Anterior cingulate cortex (tissue), 58 donors: ENCODE measurements at regions not wholly inside any gene's neighbourhood (a gene's known extent, or its start where the extent isn't known, plus 50 kb on each side); places are given as distances from the start of the nearest gene placed in this dataset.
"Not testable (repeated sequence)": the region's sequence is repeated elsewhere in the genome, so short reads cannot be mapped to it uniquely, and the experiment has no call there.

Experiments used
- DNase-seq, 58 donors: peaks; one replicate each; lab custom pipeline; 2025; lab: John Stamatoyannopoulos, UW

DNA sequence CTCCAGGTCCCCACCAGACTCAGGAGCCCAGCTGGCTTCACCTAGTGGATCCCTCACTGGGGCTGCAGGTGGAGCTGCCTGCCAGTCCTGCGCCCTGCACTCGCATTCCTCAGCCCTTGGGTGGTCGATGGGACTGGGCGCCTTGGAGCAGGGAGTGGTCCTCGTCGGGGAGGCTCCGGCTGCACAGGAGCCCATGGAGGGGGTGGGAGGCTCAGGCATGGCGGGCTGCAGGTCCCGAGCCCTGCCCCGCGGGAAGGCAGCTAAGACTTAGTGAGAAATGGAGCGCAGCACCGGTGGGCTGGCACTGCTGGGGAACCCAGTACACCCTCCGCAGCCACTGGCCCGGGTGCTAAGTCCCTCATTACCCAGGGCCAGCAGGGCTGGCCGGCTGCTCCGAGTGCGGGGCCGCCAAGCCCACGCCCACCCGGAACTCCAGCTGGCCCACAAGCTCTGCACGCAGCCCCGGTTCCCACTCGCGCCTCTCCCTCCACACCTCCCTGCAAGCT is 203.4 kb downstream of the DSC3 start:
- not testable (repeated sequence) for DNase-seq

GRCh38 chr18:30828700-30829099 is 213.8 kb downstream of the DSC3 start:
- no peak for DNase-seq

- no peak for DNase-seq
Measured at GRCh38 chr18:30819619-30820018, 222.9 kb downstream of the DSC3 start.

DNA sequence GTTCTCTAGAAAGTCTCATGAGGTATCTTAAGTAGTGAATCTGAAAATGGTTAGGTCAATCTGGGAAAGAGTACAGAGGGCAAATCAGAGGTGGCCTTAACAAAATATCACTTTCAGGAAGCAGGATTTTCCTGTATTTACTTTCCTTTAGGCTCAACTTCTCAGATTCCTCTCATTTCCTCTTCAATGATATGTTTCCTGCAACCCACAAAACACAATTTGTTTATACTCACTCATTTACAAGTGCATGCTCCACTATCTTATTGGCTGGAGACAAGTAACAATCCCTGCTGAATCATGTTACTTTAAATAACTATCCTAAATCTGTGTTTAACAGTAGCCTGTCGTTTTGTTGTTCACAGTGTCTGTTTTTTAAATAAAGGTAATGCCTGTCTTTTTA is 228.1 kb downstream of the DSC3 start:
- DNase-seq, result no peak

GRCh38 chr18:30811580-30811979 is 231.0 kb downstream of the DSC3 start:
- no peak for DNase-seq

DNA sequence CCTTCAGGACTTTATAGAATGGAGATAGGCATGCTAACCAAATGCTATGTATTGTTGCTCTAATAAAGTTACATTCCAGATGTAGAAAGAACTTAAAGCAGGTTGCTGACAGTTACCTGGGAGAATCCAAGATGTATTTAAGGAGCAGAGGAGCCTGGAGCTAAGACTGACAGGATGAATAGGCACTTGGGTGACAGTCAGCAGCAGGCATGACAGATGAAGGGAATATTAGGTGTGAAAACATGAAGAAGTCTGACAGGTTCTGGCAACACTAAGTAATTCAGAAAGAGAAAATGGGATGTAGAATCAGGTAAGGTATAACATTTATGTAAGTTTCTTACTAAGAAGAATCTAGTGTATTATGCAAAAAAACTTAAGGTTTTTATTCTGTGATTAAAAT is 232.0 kb downstream of the DSC3 start:
- no peak for DNase-seq

DNA sequence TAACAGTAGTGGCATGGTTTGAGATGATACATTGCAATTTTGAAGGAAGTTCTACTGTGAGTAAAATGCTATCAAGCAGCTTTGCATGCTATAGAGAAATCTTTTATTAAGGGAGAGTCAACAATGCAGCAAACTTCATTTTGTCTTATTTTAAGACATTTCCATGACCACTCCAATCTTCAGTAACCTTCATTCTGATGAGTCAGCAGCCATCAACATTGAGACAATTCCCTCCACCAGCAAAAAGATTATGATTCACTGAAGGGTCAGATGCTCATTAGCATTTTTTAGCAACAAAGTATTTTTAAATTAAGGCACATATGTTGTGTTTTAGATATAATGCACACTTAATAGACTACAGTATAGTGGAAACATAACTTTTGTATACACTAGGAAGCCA is 235.7 kb downstream of the DSC3 start:
- no peak for DNase-seq

- DNase-seq, result no peak
Measured at GRCh38 chr18:30800800-30801199, 241.7 kb downstream of the DSC3 start.

DNA sequence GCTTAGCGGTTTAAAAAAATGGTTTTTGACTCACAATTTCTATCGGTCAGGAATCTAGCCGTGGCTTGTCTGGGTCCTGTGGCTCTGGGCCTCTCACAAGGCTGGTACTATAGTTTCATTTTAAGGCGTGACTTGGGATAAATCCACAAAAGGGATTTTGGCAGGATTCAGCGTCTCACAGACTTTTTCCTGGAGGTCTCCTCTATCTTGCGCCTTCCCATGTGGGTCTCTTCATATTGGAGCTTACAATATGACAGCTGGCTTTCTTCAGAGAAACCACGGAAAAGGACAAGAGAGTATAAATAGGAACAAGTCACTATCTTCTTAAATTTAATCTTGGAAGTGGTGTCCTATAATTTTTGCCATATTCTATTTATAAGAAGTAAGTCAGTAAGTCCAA is 250.5 kb downstream of the DSC3 start:
- no peak for DNase-seq

- not testable (repeated sequence) for DNase-seq
Measured at GRCh38 chr18:30788411-30788991, 254.0 kb downstream of the DSC3 start.

- no peak for DNase-seq
Measured at GRCh38 chr18:30787410-30787809, 255.1 kb downstream of the DSC3 start.

- no peak for DNase-seq
Measured at GRCh38 chr18:30781601-30782000, 260.9 kb downstream of the DSC3 start.

- no peak for DNase-seq
Measured at GRCh38 chr18:30775629-30776028, 266.9 kb downstream of the DSC3 start.

DNA sequence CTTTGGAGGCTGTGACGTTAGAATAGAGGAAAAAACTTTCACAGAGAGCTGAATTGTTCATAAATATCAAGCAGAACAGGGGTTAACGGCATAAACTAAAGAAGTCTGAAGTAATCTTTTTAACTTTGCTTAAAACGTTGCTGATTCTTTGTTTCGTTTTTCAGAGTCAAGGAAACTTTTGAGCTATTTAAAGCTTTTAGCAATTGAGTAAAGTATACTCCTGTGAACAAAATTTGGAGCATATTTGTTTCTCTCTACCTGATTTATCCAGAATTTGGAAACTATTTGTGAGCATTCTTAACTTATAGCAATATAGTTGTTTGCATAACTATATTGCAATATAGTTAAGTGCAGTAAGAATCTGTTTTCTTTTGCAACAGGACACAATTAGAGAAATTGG is 270.4 kb downstream of the DSC3 start:
- DNase-seq, result not testable (repeated sequence)

DNA sequence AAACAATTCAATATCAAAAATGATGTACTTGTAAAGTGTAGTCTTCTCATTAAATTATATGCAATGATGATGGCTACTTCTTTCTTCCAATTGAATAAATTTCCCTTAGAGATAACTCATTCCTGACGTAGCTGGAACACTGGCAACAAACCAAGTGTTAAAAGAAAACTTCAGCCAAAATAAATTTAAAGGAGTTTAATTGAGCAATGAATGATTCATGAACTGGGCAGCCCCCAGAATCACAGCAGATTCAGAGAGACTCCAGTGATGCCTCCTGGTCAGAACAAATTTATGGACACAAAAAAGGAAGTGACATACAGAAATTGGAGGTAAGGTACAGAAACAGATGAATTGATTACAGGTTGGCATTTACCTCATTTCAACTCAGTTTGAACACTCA is 276.5 kb downstream of the DSC3 start:
- no peak for DNase-seq

GRCh38 chr18:30765247-30765646 is 277.3 kb downstream of the DSC3 start:
- DNase-seq, result no peak

- no peak for DNase-seq
Measured at GRCh38 chr18:30763902-30764350, 278.6 kb downstream of the DSC3 start.

DNA sequence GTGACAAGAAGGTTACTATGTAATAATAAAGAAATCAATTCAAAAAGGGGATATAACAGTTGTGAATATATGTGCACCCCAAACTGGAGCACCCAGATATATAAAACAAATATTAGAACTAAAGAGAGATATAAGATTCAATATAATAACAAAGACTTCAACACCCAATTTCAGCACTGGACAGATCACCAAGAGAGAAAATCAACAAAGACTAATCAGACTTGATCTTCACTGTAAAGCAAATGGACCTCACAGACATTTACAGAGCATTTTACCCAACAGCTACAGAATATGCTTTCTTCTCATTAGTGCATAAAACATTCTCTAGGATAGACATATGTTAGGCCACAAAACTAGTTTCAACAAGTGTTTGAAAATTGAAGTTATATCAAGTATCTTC is 287.7 kb downstream of the DSC3 start:
- no peak for DNase-seq

GRCh38 chr18:30748541-30748940 is 294.0 kb downstream of the DSC3 start:
- DNase-seq, result no peak

DNA sequence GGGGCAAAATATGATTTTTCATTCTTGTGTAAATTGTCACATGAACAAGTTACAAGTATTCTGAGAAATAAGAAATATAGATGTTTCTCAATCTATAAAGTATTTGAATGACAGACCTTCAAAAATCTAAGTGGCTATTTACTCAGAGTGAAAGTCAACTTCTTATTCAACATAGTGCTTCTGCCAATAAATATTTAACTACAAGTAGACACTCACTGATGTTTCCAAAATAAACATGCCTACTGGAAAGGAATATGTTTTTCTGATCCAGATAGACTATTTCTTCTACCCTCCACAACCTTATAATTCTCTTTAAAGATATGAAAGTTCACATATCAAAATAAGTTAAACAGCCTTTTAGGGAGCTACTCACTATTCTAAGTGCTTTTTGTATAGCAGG is 296.3 kb downstream of the DSC3 start:
- no peak for DNase-seq

DNA sequence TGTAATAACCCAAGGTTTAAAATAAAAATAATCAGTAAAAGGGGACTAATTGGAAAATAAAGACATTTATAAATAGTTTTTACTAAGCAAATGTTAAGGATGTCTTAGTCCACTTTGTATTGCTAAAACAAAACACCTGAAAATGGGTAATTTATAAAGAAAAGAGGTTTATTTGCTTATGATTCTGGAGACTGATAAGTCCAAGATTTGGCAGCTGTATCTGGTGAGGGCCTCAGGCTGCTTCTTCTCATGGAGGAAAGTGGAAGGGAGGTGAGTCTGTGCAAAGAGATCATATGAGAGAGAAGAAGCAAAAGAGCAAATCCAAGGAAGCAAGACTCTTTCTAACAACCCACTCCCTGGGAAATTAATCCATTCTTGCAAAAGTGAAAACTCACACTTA is 299.5 kb downstream of the DSC3 start:
- DNase-seq, result no peak

DNA sequence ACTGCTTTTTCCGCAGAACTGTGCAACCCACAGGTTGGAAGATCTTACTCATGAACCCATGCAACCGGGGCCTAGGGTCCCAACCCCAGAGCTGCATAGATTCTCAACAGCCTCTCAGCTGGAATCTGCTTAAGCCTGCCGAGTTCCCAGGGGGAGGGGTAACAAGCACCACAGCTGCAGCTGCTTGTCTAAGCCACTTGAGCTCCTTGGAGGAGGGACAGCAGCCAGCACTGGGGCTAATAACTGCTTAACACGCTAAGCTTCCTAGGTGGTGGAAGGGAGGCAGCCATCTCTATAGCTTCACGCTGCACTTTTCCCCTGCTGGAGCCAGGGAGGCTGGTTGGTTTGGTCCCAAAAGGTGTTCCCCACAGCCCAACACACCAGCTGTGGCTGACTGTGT is 311.6 kb downstream of the DSC3 start:
- no peak for DNase-seq

- no peak for DNase-seq
Measured at GRCh38 chr18:30727849-30728248, 314.7 kb downstream of the DSC3 start.
